ENCODE measurements at regions not wholly inside any gene's neighbourhood (a gene's known extent, or its start where the extent isn't known, plus 50 kb on each side); places are given as distances from the start of the nearest gene placed in this dataset.

DNA sequence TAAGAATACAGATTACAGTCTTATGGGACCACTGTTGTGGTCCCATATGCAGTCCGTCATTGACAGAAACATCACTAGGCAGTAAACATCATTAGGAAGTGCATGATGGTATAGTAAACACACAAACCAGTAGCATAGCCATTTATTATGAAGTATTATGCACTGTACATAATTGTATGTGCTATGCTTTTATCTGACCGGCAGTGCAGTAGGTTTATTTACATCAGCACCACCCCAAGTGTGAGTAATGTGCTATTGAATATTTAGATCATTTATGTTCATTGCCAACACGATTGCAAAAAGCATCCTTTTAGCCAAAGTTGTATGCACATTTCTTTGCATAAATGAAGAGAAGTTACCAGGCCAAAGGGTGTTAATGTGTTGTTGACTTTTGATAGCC lies 531.6 kb upstream of the TBX3 start:
- DNase-seq (ENCODE audit: low spot score) = no peak

DNA sequence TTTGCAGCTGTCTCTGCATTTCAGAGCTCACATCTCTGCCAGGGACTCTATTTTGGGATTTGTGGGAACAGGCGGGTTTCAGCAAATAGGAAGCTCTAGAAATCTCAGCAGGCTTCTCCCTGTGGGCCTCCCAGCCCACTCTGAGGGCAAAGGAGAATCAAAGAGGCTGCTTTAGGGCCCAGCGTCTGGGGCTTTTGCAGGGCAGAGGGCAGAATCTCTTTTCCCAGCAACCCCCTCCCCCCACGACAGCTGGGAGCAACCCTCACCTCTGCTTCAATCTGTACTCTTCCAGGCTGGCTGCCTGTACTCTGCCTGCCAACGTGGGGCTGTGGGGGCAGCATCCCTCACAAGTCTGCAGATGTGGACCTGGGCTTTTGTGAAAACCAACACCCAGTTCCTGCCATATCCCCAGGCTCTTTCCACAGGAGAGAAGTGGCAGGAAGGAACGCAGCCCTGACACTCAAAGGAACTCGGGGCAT lies 529.6 kb upstream of the TBX3 start:
- DNase-seq (ENCODE audit: low spot score) = peak; percentile 40

DNA sequence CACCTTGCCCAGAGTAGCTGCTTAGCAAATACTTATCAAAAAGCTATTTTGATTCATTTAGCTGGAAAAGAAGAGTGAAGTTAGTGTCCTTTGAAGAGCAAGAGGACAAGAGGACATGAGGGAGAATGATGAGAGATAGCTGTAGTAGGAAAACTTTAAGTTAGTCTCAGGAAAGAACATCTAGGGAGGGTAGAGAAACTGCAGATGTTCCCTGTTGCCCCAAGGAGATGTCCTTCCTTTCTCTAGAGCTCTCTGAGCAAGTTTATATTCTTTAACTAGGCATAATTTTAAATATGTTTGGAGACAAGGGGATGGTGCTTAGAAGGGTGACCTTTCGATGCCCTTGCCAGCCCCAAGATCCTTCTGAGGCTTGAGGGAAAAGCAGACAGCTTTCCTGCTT lies 529.1 kb upstream of the TBX3 start:
- no peak for DNase-seq (ENCODE audit: low spot score)

DNA sequence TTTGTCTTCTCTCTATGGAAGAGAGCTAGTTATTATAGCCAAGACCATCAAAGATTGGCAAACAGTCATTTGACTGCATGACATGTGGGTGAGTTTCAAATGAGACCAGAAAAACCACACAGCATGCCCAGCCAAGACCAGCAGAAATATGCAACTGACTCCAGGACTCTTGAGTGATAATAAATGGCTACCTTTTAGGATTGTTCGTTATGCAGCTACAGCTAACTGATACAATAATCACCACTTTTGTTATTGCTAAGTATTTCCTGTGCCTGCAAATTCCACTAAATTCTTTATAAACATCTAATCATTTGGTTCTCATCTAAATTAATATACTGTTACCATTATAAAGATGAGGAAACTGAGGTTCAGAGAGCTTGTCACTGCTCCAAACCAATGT lies 528.4 kb upstream of the TBX3 start:
- DNase-seq (ENCODE audit: low spot score) = no peak

GRCh38 chr12:115210533-115211252 lies 526.7 kb upstream of the TBX3 start:
- DNase-seq (ENCODE audit: low spot score) = no peak

DNA sequence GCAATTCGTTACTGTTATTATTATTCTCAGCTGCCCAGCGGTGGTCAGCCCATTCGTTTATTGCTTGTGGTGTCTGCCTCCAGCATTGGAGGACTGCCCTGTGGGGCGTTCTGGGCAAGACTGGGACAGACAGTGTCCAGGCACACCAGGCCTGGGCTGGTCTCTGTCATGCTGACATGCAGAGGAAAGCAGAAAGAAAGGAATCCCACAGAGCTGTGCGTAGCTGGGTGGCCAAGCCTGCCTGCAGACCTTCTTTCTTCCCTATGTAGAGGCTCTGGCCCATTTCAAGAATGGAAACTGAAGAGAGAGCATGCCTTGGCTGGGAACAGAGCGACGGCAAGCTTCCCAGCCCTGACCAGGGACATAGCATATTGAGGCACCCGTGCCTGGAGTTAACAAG lies 525.3 kb upstream of the TBX3 start:
- no peak for DNase-seq (ENCODE audit: low spot score)

GRCh38 chr12:115208098-115208497 lies 524.1 kb upstream of the TBX3 start:
- no peak for DNase-seq (ENCODE audit: low spot score)

- DNase-seq (ENCODE audit: low spot score) = no peak
Measured at GRCh38 chr12:115207216-115207915, 523.4 kb upstream of the TBX3 start.

- no peak for DNase-seq (ENCODE audit: low spot score)
Measured at GRCh38 chr12:115206801-115207200, 522.8 kb upstream of the TBX3 start.

DNA sequence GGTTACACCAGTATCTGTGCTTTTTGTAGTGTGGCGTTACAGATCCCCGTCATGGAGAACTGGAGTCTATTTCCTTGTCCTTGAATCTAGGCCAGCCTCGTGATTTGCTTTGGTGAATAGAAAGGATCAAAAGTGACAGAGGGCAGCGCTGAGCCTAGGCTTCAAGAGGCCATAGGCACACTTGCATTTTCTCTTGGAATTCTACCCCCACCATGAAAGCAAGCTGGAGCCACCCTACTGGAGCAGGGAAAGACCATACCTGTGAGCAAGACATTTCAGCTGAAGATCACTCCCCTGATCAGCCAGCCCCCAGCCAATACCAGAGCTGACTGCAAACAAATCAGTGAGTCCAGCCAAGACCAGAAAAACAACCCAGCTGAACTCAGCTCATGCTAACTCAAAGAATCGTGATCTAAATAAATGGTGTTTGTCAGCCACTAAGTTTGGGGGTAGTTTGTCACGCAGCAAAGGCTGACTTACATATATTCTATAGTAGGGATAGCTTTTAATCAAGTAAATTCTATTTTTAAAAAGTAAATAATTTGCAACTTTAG lies 521.9 kb upstream of the TBX3 start:
- no peak for DNase-seq (ENCODE audit: low spot score)

DNA sequence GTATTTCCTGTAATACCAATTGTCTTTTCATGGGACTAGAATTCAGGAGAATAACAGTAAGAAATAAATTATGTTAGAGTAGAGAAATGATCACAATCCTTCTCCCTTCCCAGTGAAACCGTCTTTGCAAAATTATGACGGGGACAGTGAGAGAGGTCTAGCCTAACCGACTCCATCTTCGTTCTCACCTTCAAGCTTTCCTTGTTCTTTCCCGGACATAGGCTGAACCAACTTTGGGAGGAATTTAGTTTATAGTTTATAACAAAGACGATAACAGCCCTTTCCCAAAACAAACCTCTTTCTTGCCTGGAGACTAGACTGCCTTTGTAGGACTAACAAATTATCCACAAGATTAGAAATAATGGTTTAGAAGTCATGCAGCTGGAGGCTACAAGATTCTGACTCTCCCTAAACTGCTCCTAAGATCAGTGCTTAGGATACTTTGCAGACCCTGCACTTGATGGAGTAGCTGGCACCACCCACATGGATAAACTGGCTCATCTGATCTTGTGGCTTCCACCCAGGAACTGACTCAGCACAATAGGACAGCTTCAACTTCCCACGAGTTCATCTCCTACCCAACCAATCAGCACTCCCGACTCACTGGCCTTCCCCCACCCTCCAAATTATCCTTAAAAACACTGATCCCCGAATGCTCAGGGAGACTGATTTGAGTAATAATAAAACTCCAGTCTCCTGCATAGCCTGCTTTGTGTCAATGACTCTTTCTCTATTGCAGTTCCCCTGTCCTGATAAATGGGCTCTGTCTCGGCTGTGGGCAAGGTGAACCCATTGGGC lies 521.2 kb upstream of the TBX3 start:
- no peak for DNase-seq (ENCODE audit: low spot score)

DNA sequence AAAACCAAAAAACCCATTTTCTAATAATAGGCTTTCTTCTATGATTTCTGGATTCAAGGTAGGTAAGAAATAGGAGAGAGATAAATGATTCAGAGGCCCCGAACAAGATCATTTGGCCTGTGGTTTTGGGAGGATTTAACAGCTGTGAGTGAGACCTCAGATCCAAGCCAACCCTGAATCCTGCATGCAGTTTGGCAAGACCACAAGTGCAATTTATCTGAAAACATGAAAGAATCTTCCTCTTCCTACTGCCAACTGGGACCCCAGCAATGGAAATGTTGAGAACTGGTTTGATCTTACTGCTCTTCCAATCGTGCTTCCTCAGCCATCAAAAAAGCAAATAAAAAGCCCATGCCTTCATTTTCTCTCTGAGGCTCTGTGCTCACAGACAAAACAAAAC lies 519.7 kb upstream of the TBX3 start:
- DNase-seq (ENCODE audit: low spot score) = no peak

GRCh38 chr12:115201966-115202365 lies 518.0 kb upstream of the TBX3 start:
- no peak for DNase-seq (ENCODE audit: low spot score)

- DNase-seq (ENCODE audit: low spot score) = no peak
Measured at GRCh38 chr12:115199831-115200230, 515.9 kb upstream of the TBX3 start.

GRCh38 chr12:115194857-115195256 lies 510.9 kb upstream of the TBX3 start:
- no peak for DNase-seq (ENCODE audit: low spot score)

- no peak for DNase-seq (ENCODE audit: low spot score)
Measured at GRCh38 chr12:115194448-115194847, 510.5 kb upstream of the TBX3 start.

GRCh38 chr12:115191342-115191741 lies 507.4 kb upstream of the TBX3 start:
- no peak for DNase-seq (ENCODE audit: low spot score)

DNA sequence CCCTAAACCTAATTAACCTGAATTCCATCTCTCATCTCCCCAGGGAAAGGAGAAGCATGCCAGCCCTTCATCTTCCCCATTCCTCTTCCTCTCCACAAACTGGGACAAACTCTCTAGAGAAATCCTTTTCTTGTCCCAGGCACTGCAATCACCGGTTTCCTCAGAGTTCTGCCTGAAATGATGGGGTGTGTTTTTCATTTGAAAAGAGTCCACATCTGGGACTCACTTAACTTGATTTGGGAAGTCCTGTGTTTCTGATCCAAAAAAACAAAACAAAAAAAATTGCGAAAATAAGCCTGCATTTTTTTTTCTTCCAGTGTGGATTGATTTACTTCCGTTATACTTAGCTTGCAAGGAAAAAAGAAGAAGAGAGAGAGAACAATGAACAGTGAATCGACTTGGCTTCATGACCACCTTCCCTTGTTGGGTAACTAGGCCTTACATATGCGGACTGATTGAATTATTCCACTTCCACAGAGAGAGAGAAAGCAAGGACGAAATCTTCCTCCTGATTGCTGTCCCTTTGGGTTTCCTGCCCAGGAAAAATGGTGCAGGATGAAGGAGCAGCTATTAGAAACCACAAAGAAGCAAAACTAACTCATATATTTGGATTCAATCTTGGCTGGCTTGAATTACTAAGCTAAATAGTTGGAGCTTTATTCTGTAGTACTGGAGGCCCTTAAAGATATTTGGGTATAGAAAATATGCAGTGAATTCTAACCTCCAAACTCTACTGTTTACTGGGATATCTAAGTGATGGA lies 506.2 kb upstream of the TBX3 start:
- no peak for DNase-seq (ENCODE audit: low spot score)

DNA sequence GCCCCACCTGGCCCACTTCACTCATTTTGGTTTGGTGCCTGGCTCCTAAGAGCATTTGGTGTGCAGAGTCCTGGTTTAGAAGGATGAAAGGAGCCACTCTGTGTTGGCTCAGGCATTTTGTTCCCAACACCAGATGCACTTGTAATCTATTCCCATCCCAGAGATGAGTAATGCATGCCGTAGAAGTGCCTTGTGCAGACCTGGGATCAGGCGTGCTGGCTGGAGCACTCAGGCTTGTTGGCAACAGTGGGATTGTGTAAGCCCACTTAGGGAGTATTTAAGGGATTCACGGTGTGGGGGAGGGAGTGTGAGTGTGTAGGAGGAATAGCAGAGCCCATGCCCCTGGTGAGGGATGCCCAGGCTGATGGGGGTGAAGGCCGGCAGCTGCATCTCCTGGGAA lies 501.5 kb upstream of the TBX3 start:
- no peak for DNase-seq (ENCODE audit: low spot score)

DNA sequence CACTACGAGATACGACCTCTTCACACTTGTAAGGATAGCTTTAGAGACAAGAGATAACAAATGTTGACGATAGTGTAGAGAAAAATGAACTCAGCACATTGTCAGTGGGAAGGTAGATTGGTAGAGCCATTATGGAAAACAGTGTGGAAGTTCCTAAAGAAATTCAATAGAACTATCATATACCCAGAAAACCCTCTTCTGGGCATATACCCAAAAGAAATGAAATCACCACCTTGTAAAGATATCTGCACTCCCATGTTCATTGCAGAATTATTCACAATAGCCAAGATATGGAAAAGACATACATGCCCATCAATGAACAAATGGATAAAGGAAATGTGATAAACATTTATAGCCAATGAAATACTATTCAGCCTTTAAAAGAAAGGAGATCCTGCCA lies 499.8 kb upstream of the TBX3 start:
- DNase-seq (ENCODE audit: low spot score) = no peak

GRCh38 chr12:115177899-115178298 lies 493.9 kb upstream of the TBX3 start:
- no peak for DNase-seq (ENCODE audit: low spot score)

Measured in iPS-NIHi11 (cell line).